Skeletal muscle cell (primary cell): ENCODE measurements at regions not wholly inside any gene's neighbourhood (a gene's known extent, or its start where the extent isn't known, plus 50 kb on each side); places are given as distances from the start of the nearest gene placed in this dataset.
"Not testable (repeated sequence)": the region's sequence is repeated elsewhere in the genome, so short reads cannot be mapped to it uniquely, and the experiment has no call there.

Experiments
- DNase-seq: peaks from one replicate; pipeline ENCODE4 v3.0.0-alpha.2; 2010; ENCODE audit warnings: low read depth
- H3K4me3 ChIP-seq: 2 replicates; pipeline ENCODE4 v1.5.1; 2011; ENCODE audit warnings: low read depth, mild to moderate bottlenecking, control low read depth, low read length, moderate library complexity

- DNase-seq: no peak
Measured at GRCh38 chr7:81128011-81128410, 209.2 kb upstream of the SEMA3C start.

GRCh38 chr7:81120803-81121202 lies 202.0 kb upstream of the SEMA3C start:
- no peak overlapping the region for H3K4me3 ChIP-seq
- no peak for DNase-seq

More at GRCh38 chr7:81128011-81128410, 209.2 kb upstream of the SEMA3C start:
- no peak overlapping the region for H3K4me3 ChIP-seq

GRCh38 chr7:81120111-81120510 lies 201.3 kb upstream of the SEMA3C start:
- no peak overlapping the region for H3K4me3 ChIP-seq
- no peak for DNase-seq

- DNase-seq: no peak
- H3K4me3 ChIP-seq: no peak overlapping the region
Measured at GRCh38 chr7:81114633-81115032, 195.8 kb upstream of the SEMA3C start.

- no peak overlapping the region for H3K4me3 ChIP-seq
- no peak for DNase-seq
Measured at GRCh38 chr7:81112731-81113130, 193.9 kb upstream of the SEMA3C start.

- no peak overlapping the region for H3K4me3 ChIP-seq
- peak; percentile 71 for DNase-seq
Measured at GRCh38 chr7:81111781-81112540, 193.1 kb upstream of the SEMA3C start.

GRCh38 chr7:81111358-81111757 lies 192.5 kb upstream of the SEMA3C start:
- DNase-seq: peak; percentile 96
- H3K4me3 ChIP-seq: no peak overlapping the region

GRCh38 chr7:81110673-81111072 lies 191.8 kb upstream of the SEMA3C start:
- no peak for DNase-seq
- no peak overlapping the region for H3K4me3 ChIP-seq

GRCh38 chr7:81098213-81098612 lies 179.4 kb upstream of the SEMA3C start:
- H3K4me3 ChIP-seq: no peak overlapping the region
- DNase-seq: no peak

- no peak overlapping the region for H3K4me3 ChIP-seq
- no peak for DNase-seq
Measured at GRCh38 chr7:81094952-81095351, 176.1 kb upstream of the SEMA3C start.

- no peak overlapping the region for H3K4me3 ChIP-seq
- no peak for DNase-seq
Measured at GRCh38 chr7:81081616-81082015, 162.8 kb upstream of the SEMA3C start.

- no peak for DNase-seq
- no peak overlapping the region for H3K4me3 ChIP-seq
Measured at GRCh38 chr7:81080553-81080952, 161.7 kb upstream of the SEMA3C start.

GRCh38 chr7:81079746-81080145 lies 160.9 kb upstream of the SEMA3C start:
- no peak for DNase-seq
- no peak overlapping the region for H3K4me3 ChIP-seq

GRCh38 chr7:81075150-81075549 lies 156.3 kb upstream of the SEMA3C start:
- no peak for DNase-seq
- H3K4me3 ChIP-seq: no peak overlapping the region

GRCh38 chr7:81074406-81074805 lies 155.6 kb upstream of the SEMA3C start:
- no peak overlapping the region for H3K4me3 ChIP-seq
- no peak for DNase-seq

GRCh38 chr7:81073931-81074251 lies 155.0 kb upstream of the SEMA3C start:
- H3K4me3 ChIP-seq: no peak overlapping the region
- no peak for DNase-seq

- DNase-seq: no peak
- no peak overlapping the region for H3K4me3 ChIP-seq
Measured at GRCh38 chr7:81070956-81071355, 152.1 kb upstream of the SEMA3C start.

- DNase-seq: no peak
- no peak overlapping the region for H3K4me3 ChIP-seq
Measured at GRCh38 chr7:81066797-81067196, 147.9 kb upstream of the SEMA3C start.

GRCh38 chr7:81064426-81064825 lies 145.6 kb upstream of the SEMA3C start:
- DNase-seq: no peak
- no peak overlapping the region for H3K4me3 ChIP-seq

GRCh38 chr7:81062755-81063154 lies 143.9 kb upstream of the SEMA3C start:
- no peak for DNase-seq
- no peak overlapping the region for H3K4me3 ChIP-seq

GRCh38 chr7:81057469-81057868 lies 138.6 kb upstream of the SEMA3C start:
- not testable (repeated sequence) for DNase-seq, H3K4me3 ChIP-seq

- no peak for DNase-seq
- no peak overlapping the region for H3K4me3 ChIP-seq
Measured at GRCh38 chr7:81053623-81054022, 134.8 kb upstream of the SEMA3C start.
